GM18867 (cell line): ENCODE measurements at regions not wholly inside any gene's neighbourhood (a gene's known extent, or its start where the extent isn't known, plus 50 kb on each side); places are given as distances from the start of the nearest gene placed in this dataset.

Experiments
- ATAC-seq: cut with Tn5 transposase; IDR thresholded peaks from one replicate; pipeline ENCODE4 v1.9.1; 2021; ENCODE audit warnings: mild to moderate bottlenecking, moderate library complexity; ENCODE audit not compliant: unreplicated experiment

DNA sequence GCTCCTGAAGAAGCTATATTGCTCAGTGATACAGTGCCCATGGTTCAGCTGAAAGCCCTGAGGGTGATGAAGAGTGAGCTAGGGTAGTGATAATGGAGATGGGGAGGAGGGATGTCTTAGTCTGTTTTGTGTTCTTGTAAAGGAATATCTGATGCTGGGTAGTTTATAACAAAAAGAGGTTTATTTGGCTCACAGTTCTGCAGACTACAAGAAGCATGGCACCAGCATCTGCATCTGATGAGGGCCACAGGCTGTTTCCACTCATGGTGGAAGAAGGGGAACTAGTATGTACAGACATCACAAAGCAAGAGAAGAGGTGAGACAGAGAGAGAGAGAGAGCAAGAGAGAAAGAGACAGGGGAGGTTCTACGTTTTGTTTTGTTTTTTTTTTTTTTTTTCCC, 417.3 kb upstream of the TRIB2 start:
- ATAC-seq = no peak

- ATAC-seq = no peak
Observed at GRCh38 chr2:12300019-12300602, 416.6 kb upstream of the TRIB2 start.

DNA sequence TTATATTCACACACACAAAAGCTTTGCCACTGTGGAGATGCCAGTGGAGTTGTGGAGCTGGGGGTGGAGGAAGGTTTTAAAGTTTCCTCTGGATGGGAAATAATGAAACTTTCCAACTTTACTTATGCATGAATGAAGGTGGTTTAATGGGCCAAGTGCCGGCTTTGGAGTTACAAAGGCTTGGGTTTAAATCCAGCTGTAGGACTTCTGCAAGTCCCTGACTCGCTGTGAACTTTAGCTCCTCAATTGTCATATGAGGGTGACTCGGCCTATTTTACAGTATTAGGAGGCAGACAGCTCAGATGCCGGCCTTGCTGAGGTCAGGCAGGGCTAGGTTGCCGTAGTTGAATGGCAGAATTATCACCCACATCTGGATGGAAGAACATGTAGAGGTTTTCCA, 415.8 kb upstream of the TRIB2 start:
- no peak for ATAC-seq

DNA sequence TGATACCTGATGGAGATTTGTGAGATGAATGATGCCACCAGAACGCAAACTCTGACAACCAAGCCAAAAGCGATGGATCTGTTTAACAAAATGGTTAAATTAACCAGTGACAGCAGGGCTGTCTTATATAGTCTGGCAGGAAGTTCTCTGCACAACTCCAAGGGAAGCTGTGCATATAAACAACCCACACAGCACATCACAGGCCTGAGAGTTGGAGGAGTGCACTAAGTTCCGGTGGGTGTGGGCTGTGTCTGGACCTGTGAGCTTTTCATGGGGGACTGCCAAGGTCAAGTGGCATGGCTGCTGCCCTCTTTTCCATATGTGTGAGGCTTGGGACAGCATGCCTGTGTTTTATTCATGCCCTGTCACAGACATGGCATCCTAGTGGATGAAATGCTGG, 414.6 kb upstream of the TRIB2 start:
- ATAC-seq = no peak

GRCh38 chr2:12302691-12303090, 414.0 kb upstream of the TRIB2 start:
- no peak for ATAC-seq

DNA sequence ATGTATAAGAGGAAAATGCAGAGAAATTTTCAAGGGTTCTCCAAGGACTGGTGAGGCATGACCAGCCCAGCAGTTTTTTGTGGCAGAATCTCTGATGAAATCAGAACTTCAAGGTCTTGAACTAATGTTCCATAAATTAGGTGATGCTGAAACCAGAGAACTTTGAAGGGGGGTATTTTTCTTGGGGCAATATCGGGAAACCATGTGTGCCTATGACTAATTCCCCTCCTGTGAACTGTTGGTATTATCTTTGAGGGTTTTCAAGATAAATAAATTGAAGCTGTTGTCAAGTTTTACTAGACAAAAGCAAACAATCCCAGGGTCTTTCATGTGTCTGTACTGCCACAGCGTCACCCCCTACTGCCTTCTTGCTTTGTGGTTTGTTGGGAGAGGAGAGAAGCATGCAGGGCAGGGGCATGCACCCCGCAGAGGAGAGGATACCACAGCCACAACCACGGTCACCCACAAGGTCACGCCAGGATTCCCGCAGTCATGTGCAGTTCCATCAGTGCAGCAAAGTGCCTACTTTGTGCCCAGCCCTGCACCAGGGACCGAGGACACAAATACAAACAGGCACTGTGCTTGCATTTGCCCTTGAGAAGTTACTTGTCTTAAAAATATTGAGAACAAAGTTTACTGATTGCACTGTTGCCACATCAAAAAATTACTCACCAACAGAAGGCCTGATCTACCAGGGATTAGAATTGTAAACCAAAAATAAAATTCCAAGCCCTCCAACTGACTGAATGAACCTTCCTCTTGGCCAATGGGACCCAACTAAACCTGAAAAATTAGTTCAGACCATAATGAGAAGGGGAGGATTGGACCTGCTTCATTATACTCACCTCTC, 413.3 kb upstream of the TRIB2 start:
- no peak for ATAC-seq

DNA sequence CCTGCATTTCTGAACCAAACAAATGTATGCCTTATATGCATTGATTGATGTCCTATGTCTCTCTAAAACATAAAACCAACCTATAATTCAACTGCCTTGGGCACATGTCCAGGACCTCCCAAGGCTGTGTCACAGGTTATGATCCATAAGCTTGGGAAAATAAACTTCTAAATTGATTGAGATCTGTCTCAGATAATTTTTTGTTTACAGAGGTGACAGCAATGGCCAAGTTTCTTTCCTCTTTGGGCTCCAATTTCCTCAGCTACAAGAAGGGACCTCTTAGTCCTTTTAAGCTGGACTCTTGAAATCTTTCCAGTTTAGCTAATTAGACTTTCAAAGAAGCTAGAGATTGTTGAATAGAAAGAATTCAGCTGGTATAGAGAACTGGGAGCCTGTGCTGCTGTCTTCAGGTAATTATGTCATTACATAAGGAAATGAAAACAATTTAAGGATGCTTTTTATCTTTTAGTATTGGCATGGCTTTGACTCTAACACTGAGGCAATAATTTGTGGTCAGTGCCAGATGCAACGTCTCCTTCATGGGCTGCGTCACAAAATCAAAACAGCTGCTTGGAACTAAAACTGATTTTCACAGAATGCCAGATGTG, 412.1 kb upstream of the TRIB2 start:
- ATAC-seq = no peak

- ATAC-seq = no peak
Observed at GRCh38 chr2:12305931-12306330, 410.8 kb upstream of the TRIB2 start.

DNA sequence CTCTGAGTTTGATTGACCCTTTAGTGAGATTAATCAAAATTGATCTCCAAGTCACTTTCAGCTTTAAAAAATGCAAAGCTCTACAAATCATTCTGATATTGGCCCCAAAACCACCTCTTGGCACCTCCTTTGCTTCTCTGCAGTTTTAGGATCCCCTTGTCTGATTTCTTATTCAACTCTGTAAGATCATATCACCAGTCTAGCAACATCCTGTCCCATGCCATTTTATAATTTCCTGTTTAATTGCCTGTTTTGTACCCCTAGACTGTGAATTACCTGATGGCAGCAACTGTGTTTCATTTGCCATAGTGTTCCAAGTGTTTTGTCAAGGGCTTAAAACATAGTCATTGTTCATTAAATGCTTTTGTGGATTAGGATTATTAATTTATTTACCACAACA, 406.3 kb upstream of the TRIB2 start:
- no peak for ATAC-seq

GRCh38 chr2:12313445-12314126, 403.1 kb upstream of the TRIB2 start:
- no peak for ATAC-seq

GRCh38 chr2:12314127-12314760, 402.5 kb upstream of the TRIB2 start:
- no peak for ATAC-seq

GRCh38 chr2:12315224-12315623, 401.5 kb upstream of the TRIB2 start:
- no peak for ATAC-seq

GRCh38 chr2:12316476-12316875, 400.3 kb upstream of the TRIB2 start:
- no peak for ATAC-seq

DNA sequence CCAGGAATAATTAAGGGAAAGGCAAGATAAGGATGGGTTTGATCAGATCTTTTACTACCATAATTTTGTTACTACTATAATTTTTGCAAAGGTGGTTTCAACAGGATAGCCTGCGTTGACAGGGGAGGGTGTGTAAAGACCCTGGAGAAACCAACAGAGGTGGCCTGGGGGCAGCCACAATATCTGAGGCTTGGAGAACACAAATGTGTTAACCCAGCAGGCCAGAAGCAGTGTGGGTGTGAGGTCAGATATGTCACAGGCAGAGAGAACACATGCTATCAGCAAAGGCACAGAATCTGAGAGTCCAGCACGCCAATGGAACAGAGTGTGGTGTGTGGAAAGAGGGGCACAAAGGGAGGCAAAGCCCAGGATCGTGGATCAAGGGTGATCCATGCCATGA, 399.4 kb upstream of the TRIB2 start:
- no peak for ATAC-seq

- no peak for ATAC-seq
Observed at GRCh38 chr2:12317814-12318426, 398.8 kb upstream of the TRIB2 start.

- ATAC-seq = no peak
Observed at GRCh38 chr2:12318427-12319057, 398.2 kb upstream of the TRIB2 start.

DNA sequence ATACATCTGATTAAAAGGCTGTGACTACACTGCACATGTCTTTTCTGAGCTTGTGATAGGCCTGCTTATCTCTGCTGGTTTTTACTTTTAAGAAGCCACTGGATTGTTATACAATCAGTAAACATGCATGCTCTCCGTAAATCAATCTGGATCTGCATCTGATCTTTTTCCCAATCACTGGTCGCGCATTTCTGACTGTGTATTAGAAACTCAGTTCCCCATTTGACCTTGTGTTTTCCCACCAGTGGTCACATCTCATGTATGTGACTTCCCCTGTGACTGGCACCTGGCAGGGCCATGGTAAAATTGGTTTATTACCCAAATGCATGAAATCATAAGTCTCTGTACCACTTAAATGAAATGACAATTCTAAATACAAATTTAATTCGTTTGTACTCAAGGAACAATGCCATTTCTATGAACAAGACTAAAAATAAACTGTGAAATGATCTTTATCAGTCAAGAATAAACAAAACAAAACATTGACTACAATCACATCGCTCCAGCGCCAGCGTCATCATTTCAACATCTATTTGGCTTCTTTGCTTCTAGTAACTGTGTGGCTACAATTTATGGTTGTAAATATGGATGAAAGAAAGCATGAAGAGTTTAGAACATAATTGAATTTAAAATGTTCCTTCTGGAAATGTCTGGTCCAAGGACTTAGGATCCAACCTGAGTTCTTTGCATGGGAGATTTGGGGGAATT, 396.6 kb upstream of the TRIB2 start:
- ATAC-seq = no peak

DNA sequence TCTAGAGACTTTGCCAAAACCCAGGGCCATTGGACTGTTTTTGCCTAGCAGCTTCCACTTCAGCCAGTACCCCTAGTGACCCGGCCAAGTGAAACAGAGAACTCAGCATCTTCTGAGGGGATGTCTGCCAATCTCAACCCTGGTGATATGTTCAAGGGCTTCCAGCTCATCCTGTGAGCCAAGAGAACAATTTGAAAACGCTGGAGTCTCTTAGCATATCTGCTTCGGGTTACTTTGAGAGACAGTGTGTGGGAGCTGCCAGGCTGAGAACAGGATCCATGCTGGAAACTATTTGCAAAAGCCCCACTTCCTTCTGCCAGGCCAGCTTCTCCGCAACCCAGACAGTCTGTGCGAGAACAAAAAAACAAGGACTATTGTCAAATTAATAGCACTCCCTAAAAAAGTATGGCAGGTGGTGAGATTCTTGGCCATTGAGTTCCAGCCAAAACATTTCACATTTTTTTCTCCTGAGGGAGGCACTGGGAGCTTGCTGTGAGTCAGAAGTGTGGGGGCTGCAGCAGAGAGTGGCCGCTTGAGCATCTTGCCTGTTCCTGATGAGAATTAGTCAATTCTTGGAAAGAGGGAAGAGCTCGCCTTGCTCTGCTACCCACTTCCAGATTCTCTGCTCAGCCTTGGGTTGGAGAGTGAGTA, 395.6 kb upstream of the TRIB2 start:
- no peak for ATAC-seq

DNA sequence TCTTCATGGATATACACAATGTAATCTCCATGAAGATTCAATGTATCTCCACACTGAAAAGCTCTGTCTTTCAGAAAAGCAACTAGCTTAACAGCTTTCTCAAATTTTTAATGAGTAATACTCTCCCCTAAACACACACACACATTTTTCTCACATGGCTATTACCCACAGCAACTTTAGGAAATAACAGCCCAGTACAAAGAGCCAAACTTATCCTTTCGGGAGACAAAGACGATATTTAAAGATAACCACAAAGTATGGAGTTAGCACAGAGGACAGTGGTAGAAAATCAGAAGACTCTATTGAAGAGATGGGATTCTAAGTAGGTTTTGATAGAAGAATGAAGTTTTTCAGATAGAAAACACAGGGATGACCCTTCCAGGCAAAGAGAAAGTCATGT, 394.9 kb upstream of the TRIB2 start:
- ATAC-seq = no peak
